ENCODE measurements at regions not wholly inside any gene's neighbourhood (a gene's known extent, or its start where the extent isn't known, plus 50 kb on each side); places are given as distances from the start of the nearest gene placed in this dataset.

GRCh38 chr4:178320003-178320402 lies 877.8 kb upstream of the AGA start:
- TF ChIP-seq CTCF (IDR thresholded peaks at IDR 0.05): no peak
- TF ChIP-seq POLR2A (IDR thresholded peaks at IDR 0.05): no peak

Data from heart left ventricle (tissue), 13 donors.